T-cell (primary cell): ENCODE measurements at regions not wholly inside any gene's neighbourhood (a gene's known extent, or its start where the extent isn't known, plus 50 kb on each side); places are given as distances from the start of the nearest gene placed in this dataset.

Experiments
- ATAC-seq, 4 experiments: fragments of 200-7000 bp in 3 of 4; fragments of 150-1000 bp in 1 of 4; cut with Tn5 transposase; replicated peaks in 1 of 4; 1 replicate in 3 of 4; 2 replicates in 1 of 4; pipeline ENCODE4 v1.10.0; 2021; ENCODE audit warnings: moderate library complexity in 3 of 4, mild to moderate bottlenecking in 2 of 4, moderate number of reproducible peaks in 1 of 4
- CTCF ChIA-PET, 2 donors: fragments of 300-600 bp; sonication (Branson Sonifier 250); formaldehyde crosslinking; loops; one replicate each; lab custom pipeline; 2022; ENCODE audit warnings: antibody characterized with exemption in 2 of 2; lab: Charles Lee
- POLR2A ChIA-PET, 2 donors: fragments of 300-600 bp; sonication (Branson Sonifier 250); formaldehyde crosslinking; loops; one replicate each; lab custom pipeline; 2022; ENCODE audit warnings: antibody characterized with exemption in 2 of 2; lab: Charles Lee
- DNase-seq, 35 experiments: peaks; one replicate each; pipeline versions ENCODE4 v3.0.0 to v3.0.0-alpha.2; 2013 to 2023
- H3K27ac ChIP-seq: one replicate; pipeline ENCODE4 v1.5.1; 2013; ENCODE audit warnings: low read length
- H3K27me3 ChIP-seq, 2 experiments: replicated peaks in 1 of 2; 1 replicate in 1 of 2; 2 replicates in 1 of 2; pipeline versions ENCODE4 v1.6.1 to v1.7.0; 2013; ENCODE audit warnings: low read length in 1 of 2, mixed read lengths in 1 of 2; ENCODE audit not compliant: control insufficient read depth in 2 of 2, insufficient read depth in 2 of 2; ENCODE audit errors: extremely low read depth in 1 of 2
- H3K36me3 ChIP-seq, 2 donors: 1 replicate in 1 of 2; 2 replicates in 1 of 2; pipeline versions ENCODE4 v1.6.1 to v1.7.0; 2013; ENCODE audit warnings: low read length in 1 of 2; ENCODE audit not compliant: control insufficient read depth in 2 of 2, insufficient read depth in 1 of 2; ENCODE audit errors: extremely low read depth in 1 of 2
- H3K4me1 ChIP-seq, 2 experiments: 1 replicate in 1 of 2; 2 replicates in 1 of 2; pipeline versions ENCODE4 v1.6.1 to v1.7.0; 2013; ENCODE audit warnings: low read length in 2 of 2, mixed read lengths in 1 of 2; ENCODE audit not compliant: insufficient read depth in 2 of 2, control insufficient read depth in 1 of 2; ENCODE audit errors: extremely low read depth in 1 of 2
- H3K4me3 ChIP-seq, 2 donors: 1 replicate in 1 of 2; 2 replicates in 1 of 2; pipeline versions ENCODE4 v1.5.1 to v1.7.0; 2013; ENCODE audit warnings: mild to moderate bottlenecking in 2 of 2, low read length in 1 of 2, moderate library complexity in 1 of 2; ENCODE audit not compliant: control insufficient read depth in 1 of 2; ENCODE audit errors: extremely low read depth in 1 of 2
- H3K9me3 ChIP-seq: 2 replicates; pipeline ENCODE4 v1.7.0; 2013
- H3K27ac Mint-ChIP-seq, 2 donors: one replicate each; pipeline ENCODE4 v1.8.0; 2020 to 2021; ENCODE audit warnings: mild to moderate bottlenecking in 2 of 2, mixed read lengths in 2 of 2
- H3K27me3 Mint-ChIP-seq, 2 donors: one replicate each; pipeline ENCODE4 v1.8.0; 2021 to 2022; ENCODE audit warnings: mixed read lengths in 2 of 2
- H3K36me3 Mint-ChIP-seq: one replicate; pipeline ENCODE4 v1.8.0; 2021; ENCODE audit warnings: mixed read lengths
- H3K4me1 Mint-ChIP-seq, 3 donors: one replicate each; pipeline ENCODE4 v1.8.0; 2020 to 2022; ENCODE audit warnings: mixed read lengths in 3 of 3, mild to moderate bottlenecking in 1 of 3
- H3K4me3 Mint-ChIP-seq, 3 donors: one replicate each; pipeline ENCODE4 v1.8.0; 2020 to 2022; ENCODE audit warnings: mild to moderate bottlenecking in 3 of 3, mixed read lengths in 3 of 3, moderate library complexity in 3 of 3
- H3K9me3 Mint-ChIP-seq, 3 donors: one replicate each; pipeline ENCODE4 v1.8.0; 2020 to 2022; ENCODE audit warnings: mixed read lengths in 3 of 3
- WGBS: methylation state at CpG from one replicate; pipeline ENCODE4 v1.1.5; 2013; ENCODE audit warnings: missing lambda C conversion rate; ENCODE audit not compliant: insufficient coverage; 5-methylcytosine and 5-hydroxymethylcytosine counted together

GRCh38 chr18:45464619-45465018, 150.7 kb upstream of the SLC14A2 start:
- Histone ChIP-seq H3K9me3 (no peaks in the 10 kb centered on the region), H3K4me3 (no peak overlapping the region), H3K27ac (no peak overlapping the region), H3K27me3 (peaks cover 0 to 7% of the 10 kb centered on the region in 2 experiments), H3K36me3 (no peaks in the 10 kb centered on the region), H3K4me1 (no peaks in the 10 kb centered on the region)
- ChIA-PET CTCF (no interaction called here), POLR2A (no interaction called here)
- H3K9me3 Mint-ChIP-seq, result no peaks in the 10 kb centered on the region
- H3K4me3 Mint-ChIP-seq, result no peak overlapping the region
- no peaks in the 10 kb centered on the region for H3K4me1 Mint-ChIP-seq
- H3K36me3 Mint-ChIP-seq, result no peaks in the 10 kb centered on the region
- WGBS, result 60% methylated on average over 8 of the region's 8 CpGs
- no peak overlapping the region for H3K27ac Mint-ChIP-seq
- DNase-seq (no peak), ATAC-seq (no peak)
- peaks cover 8% of the 10 kb centered on the region in 2 donors for H3K27me3 Mint-ChIP-seq

- no peak overlapping the region for H3K4me3 ChIP-seq
- Mint-ChIP-seq H3K4me3 (no peak overlapping the region), H3K27ac (no peak overlapping the region), H3K27me3 (peaks cover 3 to 8% of the 10 kb centered on the region in 2 donors), H3K4me1 (no peaks in the 10 kb centered on the region), H3K9me3 (no peaks in the 10 kb centered on the region), H3K36me3 (no peaks in the 10 kb centered on the region)
- CTCF ChIA-PET, result no interaction called here
- no peak for DNase-seq
- POLR2A ChIA-PET, result no interaction called here
- no peaks in the 10 kb centered on the region for H3K36me3 ChIP-seq
- ATAC-seq, result no peak
- H3K9me3 ChIP-seq, result no peaks in the 10 kb centered on the region
- H3K27ac ChIP-seq, result no peak overlapping the region
- no peaks in the 10 kb centered on the region for H3K4me1 ChIP-seq
- no CpG with 5 or more reads among the region's 2 CpGs for WGBS
- H3K27me3 ChIP-seq, result peaks cover 0 to 7% of the 10 kb centered on the region in 2 experiments
Observed at GRCh38 chr18:45467293-45467692, 148.0 kb upstream of the SLC14A2 start.

DNA sequence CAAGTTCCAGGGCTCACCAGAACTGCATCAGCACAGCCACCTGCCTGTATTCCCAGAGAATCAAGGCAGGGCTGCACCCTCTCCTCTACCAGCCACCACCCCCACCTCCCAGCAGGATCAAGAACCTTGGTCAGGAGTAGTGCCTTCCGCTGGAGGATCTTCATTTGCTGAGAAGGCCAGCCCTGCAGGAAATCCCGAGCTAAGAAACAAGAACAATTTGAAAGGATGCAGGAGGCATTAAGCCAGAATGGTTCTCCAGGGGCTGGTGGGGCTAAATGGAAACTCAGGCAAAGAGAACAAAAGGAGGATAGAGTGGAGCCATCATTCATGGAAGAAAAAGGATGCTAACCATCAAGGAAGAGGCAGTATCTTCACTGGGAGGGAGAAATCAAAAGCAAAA, 147.3 kb upstream of the SLC14A2 start:
- H3K9me3 Mint-ChIP-seq, result no peaks in the 10 kb centered on the region
- 67% methylated on average over 1 of the region's 2 CpGs for WGBS
- H3K27me3 ChIP-seq, result peaks cover 0 to 7% of the 10 kb centered on the region in 2 experiments
- no peaks in the 10 kb centered on the region for H3K36me3 Mint-ChIP-seq
- POLR2A ChIA-PET, result no interaction called here
- no peak overlapping the region for H3K27ac ChIP-seq
- ATAC-seq (no peak), DNase-seq (no peak)
- CTCF ChIA-PET, result no interaction called here
- H3K9me3 ChIP-seq, result no peaks in the 10 kb centered on the region
- peaks cover 2 to 8% of the 10 kb centered on the region in 2 donors for H3K27me3 Mint-ChIP-seq
- no peaks in the 10 kb centered on the region for H3K36me3 ChIP-seq
- H3K4me3 ChIP-seq, result no peak overlapping the region
- no peaks in the 10 kb centered on the region for H3K4me1 ChIP-seq
- H3K27ac Mint-ChIP-seq, result no peak overlapping the region
- H3K4me1 Mint-ChIP-seq, result no peaks in the 10 kb centered on the region
- H3K4me3 Mint-ChIP-seq, result no peak overlapping the region

GRCh38 chr18:45478889-45479288, 136.4 kb upstream of the SLC14A2 start:
- H3K27ac ChIP-seq, result no peak overlapping the region
- POLR2A ChIA-PET, result no interaction called here
- no peak for DNase-seq
- WGBS, result 67% methylated on average over 1 of the region's 3 CpGs
- no peak for ATAC-seq
- H3K4me3 ChIP-seq, result no peak overlapping the region
- H3K4me1 ChIP-seq, result no peaks in the 10 kb centered on the region
- no peaks in the 10 kb centered on the region for H3K36me3 ChIP-seq
- H3K9me3 ChIP-seq, result no peaks in the 10 kb centered on the region
- Mint-ChIP-seq H3K27me3 (peaks cover 18 to 30% of the 10 kb centered on the region in 2 donors), H3K4me1 (no peaks in the 10 kb centered on the region), H3K4me3 (no peak overlapping the region), H3K27ac (no peak overlapping the region), H3K36me3 (no peaks in the 10 kb centered on the region), H3K9me3 (no peaks in the 10 kb centered on the region)
- CTCF ChIA-PET, result no interaction called here
- H3K27me3 ChIP-seq, result peaks cover 0 to 16% of the 10 kb centered on the region in 2 experiments

DNA sequence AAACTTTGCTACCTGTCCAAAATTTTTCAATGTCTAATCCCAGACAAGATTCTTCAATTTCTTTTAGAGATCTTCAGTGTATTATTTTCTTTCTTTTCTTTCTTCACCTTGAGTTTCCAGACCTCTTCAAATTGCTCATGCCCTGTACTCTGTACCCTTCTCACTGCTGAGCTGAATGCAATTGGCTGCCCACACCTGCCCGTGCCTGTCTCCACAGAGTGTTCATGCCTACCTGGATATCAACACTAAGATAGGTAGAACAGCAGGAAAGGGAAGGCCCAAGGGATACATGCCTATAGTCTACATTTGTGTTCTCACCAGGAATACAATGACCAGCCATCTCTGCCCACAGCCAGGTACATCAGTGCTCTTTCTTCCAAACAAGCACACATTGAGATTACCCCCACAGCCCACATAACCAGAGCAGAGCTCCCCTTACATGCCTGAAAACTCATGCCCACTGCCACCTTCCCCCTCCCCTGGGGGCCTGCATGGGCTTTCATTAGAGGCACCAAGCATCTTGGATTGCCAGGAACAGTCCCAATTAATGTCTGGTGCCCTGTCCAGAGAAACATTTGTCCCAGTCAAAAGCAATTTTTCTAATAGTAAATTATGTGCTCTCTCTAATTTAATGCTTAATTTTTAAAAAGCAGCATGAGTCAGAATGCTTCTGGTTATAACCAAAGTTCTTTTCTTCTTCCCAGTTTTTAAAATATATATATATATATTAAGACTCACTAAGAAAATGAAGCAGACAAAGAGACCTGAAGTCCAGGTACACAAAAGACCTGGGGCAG, 134.9 kb upstream of the SLC14A2 start:
- peaks cover 0 to 16% of the 10 kb centered on the region in 2 experiments for H3K27me3 ChIP-seq
- no peaks in the 10 kb centered on the region for H3K36me3 ChIP-seq
- H3K4me3 ChIP-seq, result no peak overlapping the region
- H3K4me1 Mint-ChIP-seq, result no peaks in the 10 kb centered on the region
- H3K4me1 ChIP-seq, result no peaks in the 10 kb centered on the region
- no peaks in the 10 kb centered on the region for H3K9me3 Mint-ChIP-seq
- ATAC-seq, result no peak
- CTCF ChIA-PET, result no interaction called here
- peaks cover 14 to 34% of the 10 kb centered on the region in 2 donors for H3K27me3 Mint-ChIP-seq
- DNase-seq, result no peak
- H3K27ac Mint-ChIP-seq, result no peak overlapping the region
- H3K9me3 ChIP-seq, result no peaks in the 10 kb centered on the region
- H3K4me3 Mint-ChIP-seq, result no peak overlapping the region
- H3K36me3 Mint-ChIP-seq, result no peaks in the 10 kb centered on the region
- H3K27ac ChIP-seq, result no peak overlapping the region
- 50% methylated on average over 1 of the region's 1 CpG for WGBS
- POLR2A ChIA-PET, result no interaction called here

DNA sequence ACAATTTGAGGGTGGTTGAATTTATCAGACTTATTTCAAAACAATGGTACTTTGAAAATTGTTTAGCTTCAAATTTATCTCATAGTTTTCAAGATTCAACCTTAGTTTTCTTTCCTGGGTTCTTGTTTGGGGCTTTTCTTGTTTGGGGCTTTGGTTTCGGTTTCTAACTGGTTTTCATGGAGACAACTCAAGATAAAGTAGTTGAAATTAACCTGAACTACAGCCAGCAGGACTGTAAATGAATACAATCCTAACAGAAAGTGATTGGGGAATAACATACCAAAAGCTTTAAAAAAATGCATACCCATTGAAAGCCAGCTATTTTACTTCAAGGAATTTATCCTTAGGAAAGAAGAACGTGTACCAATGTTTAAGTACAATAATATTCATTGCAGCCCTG, 133.5 kb upstream of the SLC14A2 start:
- ATAC-seq (no peak), DNase-seq (no peak)
- Mint-ChIP-seq H3K4me1 (no peaks in the 10 kb centered on the region), H3K4me3 (no peak overlapping the region), H3K27ac (no peak overlapping the region), H3K36me3 (no peaks in the 10 kb centered on the region), H3K9me3 (no peaks in the 10 kb centered on the region), H3K27me3 (peaks cover 9 to 33% of the 10 kb centered on the region in 2 donors)
- H3K4me3 ChIP-seq, result no peak overlapping the region
- H3K36me3 ChIP-seq, result no peaks in the 10 kb centered on the region
- no peaks in the 10 kb centered on the region for H3K4me1 ChIP-seq
- no CpG with 5 or more reads among the region's 2 CpGs for WGBS
- peaks cover 0 to 16% of the 10 kb centered on the region in 2 experiments for H3K27me3 ChIP-seq
- no peaks in the 10 kb centered on the region for H3K9me3 ChIP-seq
- no peak overlapping the region for H3K27ac ChIP-seq
- ChIA-PET POLR2A (no interaction called here), CTCF (no interaction called here)
